ENCODE measurements at regions not wholly inside any gene's neighbourhood (a gene's known extent, or its start where the extent isn't known, plus 50 kb on each side); places are given as distances from the start of the nearest gene placed in this dataset.

DNA sequence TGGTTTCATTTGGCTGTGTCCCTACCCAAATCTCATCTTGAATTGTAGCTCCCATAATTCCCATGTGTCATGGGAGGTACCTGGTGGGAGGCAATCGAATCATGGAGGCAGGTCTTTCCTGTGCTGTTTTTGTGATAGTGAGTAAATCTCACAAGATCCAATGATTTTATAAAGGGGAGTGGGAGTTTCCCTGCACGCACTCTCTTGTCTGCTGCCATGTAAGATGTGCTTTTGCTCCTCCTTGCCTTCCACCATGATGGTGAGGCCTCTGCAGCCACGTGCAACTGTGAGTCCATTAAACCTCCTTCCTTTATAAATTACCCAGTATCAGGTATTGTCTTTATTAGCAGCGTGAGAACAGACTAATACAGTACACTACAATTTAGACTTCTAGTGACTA is 67.5 kb upstream of the LINC01488 start:
- TF ChIP-seq, protein P1, sequence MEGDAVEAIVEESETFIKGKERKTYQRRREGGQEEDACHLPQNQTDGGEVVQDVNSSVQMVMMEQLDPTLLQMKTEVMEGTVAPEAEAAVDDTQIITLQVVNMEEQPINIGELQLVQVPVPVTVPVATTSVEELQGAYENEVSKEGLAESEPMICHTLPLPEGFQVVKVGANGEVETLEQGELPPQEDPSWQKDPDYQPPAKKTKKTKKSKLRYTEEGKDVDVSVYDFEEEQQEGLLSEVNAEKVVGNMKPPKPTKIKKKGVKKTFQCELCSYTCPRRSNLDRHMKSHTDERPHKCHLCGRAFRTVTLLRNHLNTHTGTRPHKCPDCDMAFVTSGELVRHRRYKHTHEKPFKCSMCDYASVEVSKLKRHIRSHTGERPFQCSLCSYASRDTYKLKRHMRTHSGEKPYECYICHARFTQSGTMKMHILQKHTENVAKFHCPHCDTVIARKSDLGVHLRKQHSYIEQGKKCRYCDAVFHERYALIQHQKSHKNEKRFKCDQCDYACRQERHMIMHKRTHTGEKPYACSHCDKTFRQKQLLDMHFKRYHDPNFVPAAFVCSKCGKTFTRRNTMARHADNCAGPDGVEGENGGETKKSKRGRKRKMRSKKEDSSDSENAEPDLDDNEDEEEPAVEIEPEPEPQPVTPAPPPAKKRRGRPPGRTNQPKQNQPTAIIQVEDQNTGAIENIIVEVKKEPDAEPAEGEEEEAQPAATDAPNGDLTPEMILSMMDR (tag by site-specific recombination; IDR thresholded peaks at IDR 0.05) = no peak
- no peak for TF ChIP-seq ZNF777 (tag by site-specific recombination; IDR thresholded peaks at IDR 0.05; ENCODE audit: borderline replicate concordance)
- no peak for TF ChIP-seq ZNF311 (tag by site-specific recombination; IDR thresholded peaks at IDR 0.05; ENCODE audit: borderline replicate concordance)
- TF ChIP-seq EGR2 (tag by site-specific recombination; IDR thresholded peaks at IDR 0.05; ENCODE audit: low read depth) = no peak
- TF ChIP-seq, protein P2, sequence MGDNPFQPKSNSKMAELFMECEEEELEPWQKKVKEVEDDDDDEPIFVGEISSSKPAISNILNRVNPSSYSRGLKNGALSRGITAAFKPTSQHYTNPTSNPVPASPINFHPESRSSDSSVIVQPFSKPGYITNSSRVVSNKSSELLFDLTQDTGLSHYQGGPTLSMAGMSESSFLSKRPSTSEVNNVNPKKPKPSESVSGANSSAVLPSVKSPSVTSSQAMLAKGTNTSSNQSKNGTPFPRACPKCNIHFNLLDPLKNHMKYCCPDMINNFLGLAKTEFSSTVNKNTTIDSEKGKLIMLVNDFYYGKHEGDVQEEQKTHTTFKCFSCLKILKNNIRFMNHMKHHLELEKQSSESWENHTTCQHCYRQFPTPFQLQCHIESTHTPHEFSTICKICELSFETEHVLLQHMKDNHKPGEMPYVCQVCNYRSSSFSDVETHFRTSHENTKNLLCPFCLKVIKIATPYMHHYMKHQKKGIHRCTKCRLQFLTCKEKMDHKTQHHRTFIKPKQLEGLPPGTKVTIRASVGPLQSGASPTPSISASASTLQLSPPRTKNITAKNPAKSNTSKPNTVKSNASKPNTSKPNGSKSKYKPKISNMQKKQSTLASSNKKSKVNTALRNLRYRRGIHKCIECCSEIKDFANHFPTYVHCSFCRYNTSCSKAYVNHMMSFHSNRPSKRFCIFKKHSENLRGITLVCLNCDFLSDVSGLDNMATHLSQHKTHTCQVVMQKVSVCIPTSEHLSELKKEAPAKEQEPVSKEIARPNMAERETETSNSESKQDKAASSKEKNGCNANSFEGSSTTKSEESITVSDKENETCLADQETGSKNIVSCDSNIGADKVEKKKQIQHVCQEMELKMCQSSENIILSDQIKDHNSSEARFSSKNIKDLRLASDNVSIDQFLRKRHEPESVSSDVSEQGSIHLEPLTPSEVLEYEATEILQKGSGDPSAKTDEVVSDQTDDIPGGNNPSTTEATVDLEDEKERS (tag by site-specific recombination; IDR thresholded peaks at IDR 0.05) = no peak
- no peak for TF ChIP-seq RBAK (tag by site-specific recombination; IDR thresholded peaks at IDR 0.05)
- no peak for TF ChIP-seq YY1 (tag by site-specific recombination; IDR thresholded peaks at IDR 0.05)
- TF ChIP-seq ZBTB8A (tag by site-specific recombination; IDR thresholded peaks at IDR 0.05) = no peak

Data from HEK293 (cell line).